Progenitor cell of endocrine pancreas (in vitro differentiated cells): ENCODE measurements at regions not wholly inside any gene's neighbourhood (a gene's known extent, or its start where the extent isn't known, plus 50 kb on each side); places are given as distances from the start of the nearest gene placed in this dataset.

Experiments
- DNase-seq: peaks from one replicate; pipeline ENCODE4 v3.0.0; 2021; ENCODE audit warnings: low spot score; ENCODE audit not compliant: unreplicated experiment
- H3K27ac Mint-ChIP-seq: 2 replicates; pipeline ENCODE4 v1.8.0; 2021; ENCODE audit warnings: mild to moderate bottlenecking, moderate library complexity, mixed read lengths
- H3K27me3 Mint-ChIP-seq: 2 replicates; pipeline ENCODE4 v1.8.0; 2021; ENCODE audit warnings: mixed read lengths
- H3K36me3 Mint-ChIP-seq: 2 replicates; pipeline ENCODE4 v1.8.0; 2022; ENCODE audit warnings: mixed read lengths; ENCODE audit not compliant: insufficient read depth
- H3K4me1 Mint-ChIP-seq: 2 replicates; pipeline ENCODE4 v1.8.0; 2021; ENCODE audit warnings: low read depth, mixed read lengths
- H3K4me3 Mint-ChIP-seq: 2 replicates; pipeline ENCODE4 v1.8.0; 2021; ENCODE audit warnings: low read depth, mild to moderate bottlenecking, moderate library complexity, mixed read lengths
- H3K9me3 Mint-ChIP-seq: 2 replicates; pipeline ENCODE4 v1.8.0; 2021; ENCODE audit warnings: low read depth, mixed read lengths
- CTCF ChIP-seq: fragments of 200-600 bp; sonication (generic); IDR thresholded peaks from one replicate; pipeline ENCODE4 v1.5.0; 2021; ENCODE audit warnings: antibody characterized with exemption, mild to moderate bottlenecking; ENCODE audit not compliant: unreplicated experiment

GRCh38 chr9:12095931-12096330, 597.3 kb upstream of the TYRP1 start:
- H3K9me3 Mint-ChIP-seq, result peaks cover 5% of the 10 kb centered on the region
- peak overlapping the region; percentile 27 for H3K27ac Mint-ChIP-seq
- H3K36me3 Mint-ChIP-seq, result no peaks in the 10 kb centered on the region
- peaks cover 1% of the 10 kb centered on the region for H3K4me1 Mint-ChIP-seq
- no peak overlapping the region for H3K4me3 Mint-ChIP-seq
- DNase-seq, result no peak
- no peaks in the 10 kb centered on the region for H3K27me3 Mint-ChIP-seq
- no peak for TF ChIP-seq CTCF

- no peaks in the 10 kb centered on the region for H3K4me1 Mint-ChIP-seq
- no peak for DNase-seq
- peaks cover 6% of the 10 kb centered on the region for H3K9me3 Mint-ChIP-seq
- no peak overlapping the region for H3K27ac Mint-ChIP-seq
- no peak overlapping the region for H3K4me3 Mint-ChIP-seq
- no peaks in the 10 kb centered on the region for H3K36me3 Mint-ChIP-seq
- no peaks in the 10 kb centered on the region for H3K27me3 Mint-ChIP-seq
- TF ChIP-seq CTCF, result no peak
These were observed 559.8 kb upstream of the TYRP1 start for GRCh38 chr9:12133416-12133815.

GRCh38 chr9:12141422-12141821, 551.8 kb upstream of the TYRP1 start:
- peaks cover 6% of the 10 kb centered on the region for H3K4me1 Mint-ChIP-seq
- no peak overlapping the region for H3K4me3 Mint-ChIP-seq
- TF ChIP-seq CTCF, result no peak
- H3K36me3 Mint-ChIP-seq, result peaks cover 2% of the 10 kb centered on the region
- no peak for DNase-seq
- H3K27me3 Mint-ChIP-seq, result no peaks in the 10 kb centered on the region
- H3K27ac Mint-ChIP-seq, result no peak overlapping the region
- H3K9me3 Mint-ChIP-seq, result peaks cover 29% of the 10 kb centered on the region

- no peaks in the 10 kb centered on the region for H3K36me3 Mint-ChIP-seq
- H3K27me3 Mint-ChIP-seq, result no peaks in the 10 kb centered on the region
- no peak for DNase-seq
- no peaks in the 10 kb centered on the region for H3K9me3 Mint-ChIP-seq
- no peak overlapping the region for H3K4me3 Mint-ChIP-seq
- H3K4me1 Mint-ChIP-seq, result no peaks in the 10 kb centered on the region
- no peak for TF ChIP-seq CTCF
- no peak overlapping the region for H3K27ac Mint-ChIP-seq
These were observed 537.6 kb upstream of the TYRP1 start for GRCh38 chr9:12155401-12156134.

GRCh38 chr9:12162181-12162815, 530.9 kb upstream of the TYRP1 start:
- DNase-seq, result no peak
- Mint-ChIP-seq H3K27ac (no peak overlapping the region), H3K4me1 (peaks cover 1% of the 10 kb centered on the region), H3K9me3 (no peaks in the 10 kb centered on the region), H3K4me3 (no peak overlapping the region), H3K27me3 (no peaks in the 10 kb centered on the region), H3K36me3 (no peaks in the 10 kb centered on the region)
- TF ChIP-seq CTCF, result no peak
